HCT116 (cell line): ENCODE measurements at regions not wholly inside any gene's neighbourhood (a gene's known extent, or its start where the extent isn't known, plus 50 kb on each side); places are given as distances from the start of the nearest gene placed in this dataset.

Experiments
- ATAC-seq: fragments of 200-7000 bp; cut with Tn5 transposase; 2 replicates; pipeline ENCODE4 v1.9.1; 2020; ENCODE audit warnings: mild to moderate bottlenecking, moderate library complexity
- BruUV-seq: library from RNA; stranded (reverse); fragments of 400-500 nt; replicated peaks from 2 replicates; lab custom pipeline; 2021; lab: Mats Ljungman, UMichigan
- CTCF ChIA-PET: fragments of 300-600 bp; sonication (Branson Sonifier 250); formaldehyde crosslinking; loops from one replicate; lab custom pipeline; 2021; ENCODE audit warnings: antibody characterized with exemption; lab: Charles Lee
- POLR2A ChIA-PET: fragments of 300-600, 350-600 bp; sonication (Branson Sonifier 250); formaldehyde crosslinking; loops from one replicate; lab custom pipeline; 2021; ENCODE audit warnings: antibody characterized with exemption; lab: Charles Lee
- RAD21 ChIA-PET, 2 experiments: fragments of 300-600 bp; sonication (Branson Sonifier 250); formaldehyde crosslinking; loops; one replicate each; lab custom pipeline; 2023; ENCODE audit warnings: low total read pairs in 2 of 2; ENCODE audit not compliant: uncharacterized antibody in 2 of 2, unreplicated experiment in 2 of 2, low non-redundant PET in 1 of 2; lab: Charles Lee
- DNase-seq: peaks from one replicate; pipeline ENCODE4 v3.0.0-alpha.2; 2010; ENCODE audit warnings: low read depth, low spot score
- H2AFZ ChIP-seq: fragments of 200-600 bp; shearing (Covaris generic), sonication (generic); 2 replicates; pipeline ENCODE4 v1.6.1; 2017; ENCODE audit warnings: low read depth, mixed run types, mixed read lengths, antibody characterized with exemption, low read length; ENCODE audit not compliant: poor library complexity, severe bottlenecking
- H3K27ac ChIP-seq: 2 replicates; pipeline ENCODE4 v1.5.1; 2012; ENCODE audit warnings: low read depth, low read length
- H3K27me3 ChIP-seq: fragments of 200-600 bp; sonication (generic); 2 replicates; pipeline ENCODE4 v1.6.1; 2016; ENCODE audit warnings: mixed run types, low read length, mixed read lengths; ENCODE audit not compliant: insufficient read depth
- H3K36me3 ChIP-seq, 2 experiments: fragments of 200-500 bp in 1 of 2; fragments of 200-600 bp in 1 of 2; sonication (Bioruptor generic) in 1 of 2; sonication (generic) in 1 of 2; 2 replicates each; pipeline versions ENCODE4 v1.5.1 to v1.6.1; 2014 to 2016; ENCODE audit warnings: low read length in 2 of 2, inconsistent platforms in 1 of 2, mixed read lengths in 1 of 2, mixed run types in 1 of 2; ENCODE audit not compliant: insufficient read depth in 2 of 2, control insufficient read depth in 1 of 2
- H3K4me1 ChIP-seq, 2 experiments: fragments of 200-600 bp in 1 of 2; sonication (generic) in 1 of 2; 2 replicates each; pipeline versions ENCODE4 v1.5.1 to v1.6.1; 2012 to 2017; ENCODE audit warnings: low read length in 2 of 2, inconsistent platforms in 1 of 2, mild to moderate bottlenecking in 1 of 2, mixed read lengths in 1 of 2, mixed run types in 1 of 2, moderate library complexity in 1 of 2; ENCODE audit not compliant: insufficient read depth in 2 of 2, control insufficient read depth in 1 of 2
- H3K4me2 ChIP-seq: fragments of 200-600 bp; sonication (generic); 2 replicates; pipeline ENCODE4 v1.6.1; 2017; ENCODE audit warnings: mixed run types, low read length, mixed read lengths
- H3K4me3 ChIP-seq, 2 experiments: fragments of 200-600 bp in 1 of 2; sonication (generic) in 1 of 2; replicated peaks in 1 of 2; 2 replicates each; pipeline ENCODE4 v1.5.1; 2011 to 2016; ENCODE audit warnings: low read length in 2 of 2, control low read depth in 1 of 2, low read depth in 1 of 2, mild to moderate bottlenecking in 1 of 2, mixed read lengths in 1 of 2, mixed run types in 1 of 2
- H3K79me2 ChIP-seq: fragments of 200-600 bp; sonication (generic); 2 replicates; pipeline ENCODE4 v1.6.1; 2017; ENCODE audit warnings: mild to moderate bottlenecking, mixed run types, low read length, moderate library complexity, mixed read lengths; ENCODE audit not compliant: insufficient read depth
- H3K9ac ChIP-seq: fragments of 200-600 bp; sonication (generic); 2 replicates; pipeline ENCODE4 v1.6.1; 2016; ENCODE audit warnings: low read length, mixed read lengths
- H3K9me2 ChIP-seq: fragments of 200-600 bp; sonication (generic), shearing (Covaris generic); 2 replicates; pipeline ENCODE4 v1.6.1; 2017; ENCODE audit warnings: mixed run types, mild to moderate bottlenecking, moderate library complexity; ENCODE audit not compliant: insufficient read depth
- H3K9me3 ChIP-seq, 2 experiments: fragments of 200-500 bp in 1 of 2; fragments of 200-600 bp in 1 of 2; sonication (Bioruptor generic) in 1 of 2; sonication (generic) in 1 of 2; 2 replicates each; pipeline ENCODE4 v1.6.1; 2014 to 2017; ENCODE audit warnings: low read length in 2 of 2, mixed read lengths in 2 of 2, inconsistent platforms in 1 of 2, low read depth in 1 of 2, mild to moderate bottlenecking in 1 of 2, mixed run types in 1 of 2, moderate library complexity in 1 of 2; ENCODE audit not compliant: control insufficient read depth in 1 of 2, insufficient read depth in 1 of 2
- H4K20me1 ChIP-seq: fragments of 200-600 bp; sonication (generic), shearing (Covaris generic); 2 replicates; pipeline ENCODE4 v1.6.1; 2017; ENCODE audit warnings: mixed run types, mild to moderate bottlenecking, moderate library complexity; ENCODE audit not compliant: insufficient read depth
- CBX3 ChIP-seq: IDR thresholded peaks from 2 replicates; pipeline ENCODE4 v1.6.1; 2012; ENCODE audit warnings: low read depth
- JUND ChIP-seq: IDR thresholded peaks from 2 replicates; pipeline ENCODE4 v1.6.1; 2012
- SIN3A ChIP-seq: IDR thresholded peaks from 2 replicates; pipeline ENCODE4 v1.6.1; 2012; ENCODE audit warnings: low read depth
- SP1 ChIP-seq: IDR thresholded peaks from 2 replicates; pipeline ENCODE4 v1.6.1; 2012; ENCODE audit warnings: low read depth
- ZFX ChIP-seq: fragments of 450-650 bp; IDR thresholded peaks from 2 replicates; pipeline ENCODE4 v1.6.1; 2017
- ZNF274 ChIP-seq: fragments of 200-500 bp; sonication (Bioruptor generic); IDR thresholded peaks from 2 replicates; pipeline ENCODE4 v1.6.1; 2014; ENCODE audit warnings: mild to moderate bottlenecking, low read depth, low read length, inconsistent platforms
- intact Hi-C: fragments of 100-400 bp; cut with micrococcal nuclease; formaldehyde crosslinking; loops from 2 replicates; pipeline ENCODE4 v1.10.0; 2022
- TF ChIP-seq, protein P1 (sequence below): IDR thresholded peaks from 2 replicates; pipeline ENCODE4 v1.6.1; 2012; ENCODE audit warnings: low read depth
- TF ChIP-seq, protein P2 (sequence below): IDR thresholded peaks from 2 replicates; pipeline ENCODE4 v1.6.1; 2012

DNA sequence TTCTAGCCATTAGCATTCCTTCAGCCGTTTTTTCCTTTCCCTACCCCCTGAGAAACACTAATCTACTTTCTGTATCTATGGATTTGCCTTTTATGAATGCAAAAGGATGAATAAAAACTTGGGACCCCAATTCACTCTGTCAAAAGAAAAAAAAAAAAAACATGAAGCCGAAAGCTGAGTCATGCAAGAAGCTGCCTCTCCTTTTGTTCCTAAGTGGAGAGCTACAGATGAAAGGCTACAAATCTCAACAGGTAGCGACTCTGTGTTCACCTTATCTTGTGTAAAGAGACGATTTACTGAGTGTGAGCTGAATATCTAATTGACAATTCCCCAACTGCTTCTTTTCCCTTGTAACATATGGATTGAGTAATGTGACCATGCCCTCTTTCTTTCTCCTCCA lies 1072.8 kb downstream of the UQCRFS1 start:
- Histone ChIP-seq H4K20me1 (no peaks in the 10 kb centered on the region), H3K27me3 (no peaks in the 10 kb centered on the region), H3K27ac (no peak overlapping the region), H3K9me3 (peaks cover 0 to 32% of the 10 kb centered on the region in 2 experiments; a peak in 2 of 4 replicates), H3K9ac (no peak overlapping the region), H3K79me2 (no peaks in the 10 kb centered on the region), H3K4me3 (no peak overlapping the region), H2AFZ (no peak overlapping the region), H3K9me2 (no peaks in the 10 kb centered on the region), H3K4me2 (no peak overlapping the region), H3K36me3 (no peaks in the 10 kb centered on the region), H3K4me1 (no peaks in the 10 kb centered on the region)
- intact Hi-C loops = no loop called here
- ATAC-seq (no peak), DNase-seq (no peak)
- no TSS peak for BruUV-seq
- ChIA-PET RAD21 (no interaction called here), POLR2A (no interaction called here), CTCF (no interaction called here)
- TF ChIP-seq ZNF274 (no peak), ZFX (no peak), SP1 (no peak), CBX3 (no peak), JUND (no peak), SIN3A (no peak)
- TF ChIP-seq, protein P1, sequence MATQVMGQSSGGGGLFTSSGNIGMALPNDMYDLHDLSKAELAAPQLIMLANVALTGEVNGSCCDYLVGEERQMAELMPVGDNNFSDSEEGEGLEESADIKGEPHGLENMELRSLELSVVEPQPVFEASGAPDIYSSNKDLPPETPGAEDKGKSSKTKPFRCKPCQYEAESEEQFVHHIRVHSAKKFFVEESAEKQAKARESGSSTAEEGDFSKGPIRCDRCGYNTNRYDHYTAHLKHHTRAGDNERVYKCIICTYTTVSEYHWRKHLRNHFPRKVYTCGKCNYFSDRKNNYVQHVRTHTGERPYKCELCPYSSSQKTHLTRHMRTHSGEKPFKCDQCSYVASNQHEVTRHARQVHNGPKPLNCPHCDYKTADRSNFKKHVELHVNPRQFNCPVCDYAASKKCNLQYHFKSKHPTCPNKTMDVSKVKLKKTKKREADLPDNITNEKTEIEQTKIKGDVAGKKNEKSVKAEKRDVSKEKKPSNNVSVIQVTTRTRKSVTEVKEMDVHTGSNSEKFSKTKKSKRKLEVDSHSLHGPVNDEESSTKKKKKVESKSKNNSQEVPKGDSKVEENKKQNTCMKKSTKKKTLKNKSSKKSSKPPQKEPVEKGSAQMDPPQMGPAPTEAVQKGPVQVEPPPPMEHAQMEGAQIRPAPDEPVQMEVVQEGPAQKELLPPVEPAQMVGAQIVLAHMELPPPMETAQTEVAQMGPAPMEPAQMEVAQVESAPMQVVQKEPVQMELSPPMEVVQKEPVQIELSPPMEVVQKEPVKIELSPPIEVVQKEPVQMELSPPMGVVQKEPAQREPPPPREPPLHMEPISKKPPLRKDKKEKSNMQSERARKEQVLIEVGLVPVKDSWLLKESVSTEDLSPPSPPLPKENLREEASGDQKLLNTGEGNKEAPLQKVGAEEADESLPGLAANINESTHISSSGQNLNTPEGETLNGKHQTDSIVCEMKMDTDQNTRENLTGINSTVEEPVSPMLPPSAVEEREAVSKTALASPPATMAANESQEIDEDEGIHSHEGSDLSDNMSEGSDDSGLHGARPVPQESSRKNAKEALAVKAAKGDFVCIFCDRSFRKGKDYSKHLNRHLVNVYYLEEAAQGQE = no peak
- TF ChIP-seq, protein P2, sequence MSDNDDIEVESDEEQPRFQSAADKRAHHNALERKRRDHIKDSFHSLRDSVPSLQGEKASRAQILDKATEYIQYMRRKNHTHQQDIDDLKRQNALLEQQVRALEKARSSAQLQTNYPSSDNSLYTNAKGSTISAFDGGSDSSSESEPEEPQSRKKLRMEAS = no peak
